ENCODE measurements at regions not wholly inside any gene's neighbourhood (a gene's known extent, or its start where the extent isn't known, plus 50 kb on each side); places are given as distances from the start of the nearest gene placed in this dataset.

- TF ChIP-seq POLR2A (IDR thresholded peaks at IDR 0.05): no peak
- no peak for TF ChIP-seq CTCF (IDR thresholded peaks at IDR 0.05)
These were observed 1378.0 kb upstream of the PCDH9 start for GRCh38 chr13:68608147-68608546.

All from heart left ventricle (tissue), 13 donors.